ENCODE measurements at regions not wholly inside any gene's neighbourhood (a gene's known extent, or its start where the extent isn't known, plus 50 kb on each side); places are given as distances from the start of the nearest gene placed in this dataset.

DNA sequence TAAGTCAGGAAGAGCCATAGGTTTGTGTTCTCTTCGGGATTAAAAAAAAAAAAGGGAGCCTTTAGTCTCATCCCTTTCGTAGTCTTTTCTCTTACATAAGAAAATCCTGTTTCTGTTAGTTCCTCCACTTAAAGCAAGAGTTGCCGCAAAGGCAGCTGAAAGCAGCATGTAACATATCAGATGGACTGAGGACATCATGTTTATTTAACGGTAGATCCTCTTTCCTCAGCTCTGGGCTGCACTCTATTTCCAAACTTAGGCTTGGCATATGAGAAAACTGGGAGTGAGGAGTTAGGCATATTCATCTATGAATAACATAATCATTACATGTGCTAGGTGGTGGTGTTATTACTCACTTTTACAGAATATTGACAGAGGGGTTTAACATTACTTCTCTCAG, 391.2 kb downstream of the KLF12 start:
- ChIA-PET POLR2A (interaction anchor here (0.7 kb wide), 1 partner anchor 670 kb away, joined by 9 read pairs; no protein-coding TSS in a partner anchor), CTCF (no interaction called here)
- no peak for DNase-seq (ENCODE audit: low read depth)
- no peaks in the 10 kb centered on the region for H3K36me3 ChIP-seq (ENCODE audit: control insufficient read depth, insufficient read depth, low read length)
- H3K27me3 ChIP-seq (ENCODE audit: control insufficient read depth, insufficient read depth, low read length), result no peaks in the 10 kb centered on the region
- TF ChIP-seq, protein P1, sequence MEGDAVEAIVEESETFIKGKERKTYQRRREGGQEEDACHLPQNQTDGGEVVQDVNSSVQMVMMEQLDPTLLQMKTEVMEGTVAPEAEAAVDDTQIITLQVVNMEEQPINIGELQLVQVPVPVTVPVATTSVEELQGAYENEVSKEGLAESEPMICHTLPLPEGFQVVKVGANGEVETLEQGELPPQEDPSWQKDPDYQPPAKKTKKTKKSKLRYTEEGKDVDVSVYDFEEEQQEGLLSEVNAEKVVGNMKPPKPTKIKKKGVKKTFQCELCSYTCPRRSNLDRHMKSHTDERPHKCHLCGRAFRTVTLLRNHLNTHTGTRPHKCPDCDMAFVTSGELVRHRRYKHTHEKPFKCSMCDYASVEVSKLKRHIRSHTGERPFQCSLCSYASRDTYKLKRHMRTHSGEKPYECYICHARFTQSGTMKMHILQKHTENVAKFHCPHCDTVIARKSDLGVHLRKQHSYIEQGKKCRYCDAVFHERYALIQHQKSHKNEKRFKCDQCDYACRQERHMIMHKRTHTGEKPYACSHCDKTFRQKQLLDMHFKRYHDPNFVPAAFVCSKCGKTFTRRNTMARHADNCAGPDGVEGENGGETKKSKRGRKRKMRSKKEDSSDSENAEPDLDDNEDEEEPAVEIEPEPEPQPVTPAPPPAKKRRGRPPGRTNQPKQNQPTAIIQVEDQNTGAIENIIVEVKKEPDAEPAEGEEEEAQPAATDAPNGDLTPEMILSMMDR (IDR thresholded peaks at IDR 0.05; ENCODE audit: insufficient read depth, low read depth, low read length), result no peak
- no peak overlapping the region for H3K4me3 ChIP-seq (ENCODE audit: low read depth, low read length)

DNA sequence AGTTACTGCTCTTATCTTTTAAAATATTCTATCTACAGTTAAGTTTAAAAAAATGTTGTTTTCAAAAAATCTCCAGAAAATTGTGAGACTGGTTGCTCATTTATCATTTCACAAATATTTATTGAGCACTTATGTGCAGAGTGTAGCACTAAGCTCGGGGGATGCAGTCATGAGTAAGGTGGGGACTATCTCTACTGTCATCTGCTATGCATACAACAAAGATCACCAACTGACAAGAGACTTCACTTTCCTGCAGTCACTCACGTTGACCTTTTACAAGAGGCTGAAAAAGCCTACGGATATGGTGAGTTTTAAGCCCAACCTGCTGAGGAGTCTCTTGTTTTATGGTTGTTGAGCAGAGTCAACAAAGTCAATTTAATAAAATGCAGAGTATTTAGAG, 392.5 kb downstream of the KLF12 start:
- CTCF ChIA-PET, result interaction anchor here (0.7 to 0.8 kb wide), 2 partner anchors 10 kb away, joined by 3 read pairs; no protein-coding TSS in a partner anchor
- DNase-seq (ENCODE audit: low read depth), result no peak
- Histone ChIP-seq H3K36me3 (ENCODE audit: control insufficient read depth, insufficient read depth, low read length) (no peaks in the 10 kb centered on the region), H3K4me3 (ENCODE audit: low read depth, low read length) (no peak overlapping the region), H3K27me3 (ENCODE audit: control insufficient read depth, insufficient read depth, low read length) (no peaks in the 10 kb centered on the region)
- POLR2A ChIA-PET, result no interaction called here
- TF ChIP-seq, protein P1 (IDR thresholded peaks at IDR 0.05; ENCODE audit: insufficient read depth, low read depth, low read length), result no peak

DNA sequence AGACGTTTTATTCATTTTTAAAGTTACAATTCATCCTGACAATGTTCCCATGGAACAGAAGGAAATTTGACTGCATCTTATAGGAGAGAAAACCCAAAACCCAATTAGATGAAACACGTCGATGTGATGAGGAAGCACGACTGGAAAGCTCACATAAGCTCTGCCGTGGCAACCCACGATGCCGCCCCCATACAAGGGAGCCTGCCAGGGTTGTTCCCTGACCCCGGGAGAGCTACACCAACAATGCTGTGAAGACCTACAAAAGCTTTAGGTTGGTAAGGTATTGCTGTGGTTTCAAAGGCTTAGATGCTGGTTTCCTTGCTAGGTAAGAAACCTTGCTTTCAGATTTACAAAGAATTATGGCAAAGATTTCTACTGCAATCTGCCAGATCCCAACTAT, 393.1 kb downstream of the KLF12 start:
- ChIA-PET CTCF (interaction anchor here (0.8 kb wide), 1 partner anchor 11 kb away, joined by 3 read pairs; no protein-coding TSS in a partner anchor), POLR2A (no interaction called here)
- Histone ChIP-seq H3K27me3 (ENCODE audit: control insufficient read depth, insufficient read depth, low read length) (no peaks in the 10 kb centered on the region), H3K36me3 (ENCODE audit: control insufficient read depth, insufficient read depth, low read length) (no peaks in the 10 kb centered on the region), H3K4me3 (ENCODE audit: low read depth, low read length) (no peak overlapping the region)
- TF ChIP-seq, protein P1 (IDR thresholded peaks at IDR 0.05; ENCODE audit: insufficient read depth, low read depth, low read length), result no peak
- DNase-seq (ENCODE audit: low read depth), result no peak

DNA sequence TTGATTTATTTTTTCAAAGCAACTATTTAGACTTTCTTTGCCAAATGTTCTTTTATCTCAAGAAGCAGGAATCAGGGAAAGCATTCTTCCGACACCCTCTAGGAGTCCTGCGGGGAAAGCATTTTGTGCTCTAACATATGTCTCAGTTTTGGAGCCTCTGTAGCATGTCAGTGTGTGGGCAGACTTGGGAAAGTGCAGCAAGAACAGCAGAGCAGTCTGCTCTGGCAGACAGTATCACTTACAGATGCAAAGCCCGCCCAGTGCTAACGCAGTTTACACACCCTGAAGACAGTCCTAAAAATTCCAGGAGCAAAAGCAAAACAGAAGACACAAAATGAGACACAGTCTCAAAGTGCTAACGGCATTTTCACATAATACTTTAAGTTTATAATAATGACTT, 393.5 kb downstream of the KLF12 start:
- ChIA-PET POLR2A (no interaction called here), CTCF (no interaction called here)
- no peak for DNase-seq (ENCODE audit: low read depth)
- Histone ChIP-seq H3K36me3 (ENCODE audit: control insufficient read depth, insufficient read depth, low read length) (no peaks in the 10 kb centered on the region), H3K27me3 (ENCODE audit: control insufficient read depth, insufficient read depth, low read length) (no peaks in the 10 kb centered on the region), H3K4me3 (ENCODE audit: low read depth, low read length) (no peak overlapping the region)
- TF ChIP-seq, protein P1 (IDR thresholded peaks at IDR 0.05; ENCODE audit: insufficient read depth, low read depth, low read length), result no peak

DNA sequence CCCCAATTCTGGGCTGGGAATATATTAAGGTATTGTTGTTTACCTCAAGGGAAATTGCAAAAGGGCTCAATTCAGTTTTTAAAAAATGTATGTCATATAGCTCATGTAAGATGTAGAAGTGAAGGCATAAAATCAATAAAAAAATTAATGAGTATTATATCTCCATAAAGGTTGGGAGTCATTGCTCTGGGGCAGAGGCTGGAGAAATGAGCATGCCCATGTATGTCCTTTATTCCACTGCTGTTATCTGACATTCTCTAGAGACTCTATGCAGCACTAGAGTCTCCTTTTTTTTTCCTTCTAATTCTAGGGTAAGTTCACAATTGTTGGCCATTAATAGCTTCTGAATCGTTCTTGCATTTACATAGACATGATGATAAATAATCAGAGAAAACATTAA, 394.8 kb downstream of the KLF12 start:
- Histone ChIP-seq H3K27me3 (ENCODE audit: control insufficient read depth, insufficient read depth, low read length) (no peaks in the 10 kb centered on the region), H3K36me3 (ENCODE audit: control insufficient read depth, insufficient read depth, low read length) (no peaks in the 10 kb centered on the region), H3K4me3 (ENCODE audit: low read depth, low read length) (no peak overlapping the region)
- POLR2A ChIA-PET, result no interaction called here
- CTCF ChIA-PET, result no interaction called here
- DNase-seq (ENCODE audit: low read depth), result no peak
- TF ChIP-seq, protein P1 (IDR thresholded peaks at IDR 0.05; ENCODE audit: insufficient read depth, low read depth, low read length), result no peak
